ENCODE measurements at regions not wholly inside any gene's neighbourhood (a gene's known extent, or its start where the extent isn't known, plus 50 kb on each side); places are given as distances from the start of the nearest gene placed in this dataset.

DNA sequence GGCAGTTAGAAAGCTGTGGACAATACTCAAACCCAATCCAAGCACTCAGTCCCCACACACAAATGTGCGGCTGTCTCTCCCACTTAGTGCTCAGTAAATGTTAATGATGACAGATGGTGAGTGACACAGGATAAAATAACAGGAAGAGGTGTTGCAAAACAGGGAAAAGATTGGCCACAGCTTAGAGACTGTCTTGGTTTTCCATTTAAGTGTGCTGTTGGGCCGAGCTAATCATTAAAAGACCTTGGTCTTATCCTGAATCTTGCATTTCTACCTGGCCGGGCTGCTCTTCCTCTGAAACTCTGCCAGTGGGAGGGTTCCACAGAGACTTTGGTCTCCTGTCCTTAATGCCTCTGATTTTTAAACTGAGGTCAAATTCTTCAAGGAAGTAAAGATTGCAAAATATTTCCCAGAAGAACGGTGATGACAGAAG is 113.1 kb upstream of the RNF32 start:
- Histone ChIP-seq H3K27ac (ENCODE audit: low read length) (no peak overlapping the region), H3K79me2 (replicated peaks; ENCODE audit: insufficient read depth, low read length) (no peaks in the 10 kb centered on the region), H3K9me2 (ENCODE audit: insufficient read depth, low read length) (no peaks in the 10 kb centered on the region), H3K27me3 (ENCODE audit: insufficient read depth, low read depth, low read length) (no peaks in the 10 kb centered on the region), H3K4me3 (ENCODE audit: low read length) (no peak overlapping the region), H3K4me2 (ENCODE audit: low read length) (no peak overlapping the region), H3K9me3 (ENCODE audit: low read length) (no peaks in the 10 kb centered on the region), H3K36me3 (ENCODE audit: insufficient read depth, low read length) (no peaks in the 10 kb centered on the region), H3K9ac (ENCODE audit: low read length) (no peak overlapping the region), H4K20me1 (ENCODE audit: insufficient read depth) (no peaks in the 10 kb centered on the region), H3F3A (ENCODE audit: insufficient read depth, low read length, poor library complexity, severe bottlenecking) (no peaks in the 10 kb centered on the region), H2AFZ (ENCODE audit: low read depth, low read length) (no peak overlapping the region)
- TF ChIP-seq EP300 (conservative IDR thresholded peaks at IDR 0.05; ENCODE audit: poor library complexity, severe bottlenecking) (no peak), CTCF (IDR thresholded peaks at IDR 0.05; ENCODE audit: poor library complexity, severe bottlenecking) (no peak), MXI1 (conservative IDR thresholded peaks at IDR 0.05; ENCODE audit: poor library complexity, severe bottlenecking) (no peak), SMC3 (conservative IDR thresholded peaks at IDR 0.05; ENCODE audit: poor library complexity) (no peak), EZH2 (IDR thresholded peaks at IDR 0.05; ENCODE audit: borderline replicate concordance, insufficient read depth, low read length, poor library complexity, severe bottlenecking) (no peak)
- TF ChIP-seq, protein P1, sequence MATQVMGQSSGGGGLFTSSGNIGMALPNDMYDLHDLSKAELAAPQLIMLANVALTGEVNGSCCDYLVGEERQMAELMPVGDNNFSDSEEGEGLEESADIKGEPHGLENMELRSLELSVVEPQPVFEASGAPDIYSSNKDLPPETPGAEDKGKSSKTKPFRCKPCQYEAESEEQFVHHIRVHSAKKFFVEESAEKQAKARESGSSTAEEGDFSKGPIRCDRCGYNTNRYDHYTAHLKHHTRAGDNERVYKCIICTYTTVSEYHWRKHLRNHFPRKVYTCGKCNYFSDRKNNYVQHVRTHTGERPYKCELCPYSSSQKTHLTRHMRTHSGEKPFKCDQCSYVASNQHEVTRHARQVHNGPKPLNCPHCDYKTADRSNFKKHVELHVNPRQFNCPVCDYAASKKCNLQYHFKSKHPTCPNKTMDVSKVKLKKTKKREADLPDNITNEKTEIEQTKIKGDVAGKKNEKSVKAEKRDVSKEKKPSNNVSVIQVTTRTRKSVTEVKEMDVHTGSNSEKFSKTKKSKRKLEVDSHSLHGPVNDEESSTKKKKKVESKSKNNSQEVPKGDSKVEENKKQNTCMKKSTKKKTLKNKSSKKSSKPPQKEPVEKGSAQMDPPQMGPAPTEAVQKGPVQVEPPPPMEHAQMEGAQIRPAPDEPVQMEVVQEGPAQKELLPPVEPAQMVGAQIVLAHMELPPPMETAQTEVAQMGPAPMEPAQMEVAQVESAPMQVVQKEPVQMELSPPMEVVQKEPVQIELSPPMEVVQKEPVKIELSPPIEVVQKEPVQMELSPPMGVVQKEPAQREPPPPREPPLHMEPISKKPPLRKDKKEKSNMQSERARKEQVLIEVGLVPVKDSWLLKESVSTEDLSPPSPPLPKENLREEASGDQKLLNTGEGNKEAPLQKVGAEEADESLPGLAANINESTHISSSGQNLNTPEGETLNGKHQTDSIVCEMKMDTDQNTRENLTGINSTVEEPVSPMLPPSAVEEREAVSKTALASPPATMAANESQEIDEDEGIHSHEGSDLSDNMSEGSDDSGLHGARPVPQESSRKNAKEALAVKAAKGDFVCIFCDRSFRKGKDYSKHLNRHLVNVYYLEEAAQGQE (IDR thresholded peaks at IDR 0.05; ENCODE audit: borderline replicate concordance), result no peak

- Histone ChIP-seq H3K9ac (ENCODE audit: low read length) (no peak overlapping the region), H3K79me2 (replicated peaks; ENCODE audit: insufficient read depth, low read length) (no peaks in the 10 kb centered on the region), H3K4me2 (ENCODE audit: low read length) (no peak overlapping the region), H3K4me3 (ENCODE audit: low read length) (no peak overlapping the region), H3F3A (ENCODE audit: insufficient read depth, low read length, poor library complexity, severe bottlenecking) (no peaks in the 10 kb centered on the region), H3K36me3 (ENCODE audit: insufficient read depth, low read length) (no peaks in the 10 kb centered on the region), H3K27ac (ENCODE audit: low read length) (no peak overlapping the region), H3K9me2 (ENCODE audit: insufficient read depth, low read length) (no peaks in the 10 kb centered on the region), H3K9me3 (ENCODE audit: low read length) (no peaks in the 10 kb centered on the region), H3K27me3 (ENCODE audit: insufficient read depth, low read depth, low read length) (no peaks in the 10 kb centered on the region), H4K20me1 (ENCODE audit: insufficient read depth) (no peaks in the 10 kb centered on the region), H2AFZ (ENCODE audit: low read depth, low read length) (no peak overlapping the region)
- TF ChIP-seq MXI1 (conservative IDR thresholded peaks at IDR 0.05; ENCODE audit: poor library complexity, severe bottlenecking) (no peak), SMC3 (conservative IDR thresholded peaks at IDR 0.05; ENCODE audit: poor library complexity) (no peak), RAD21 (conservative IDR thresholded peaks at IDR 0.05) (no peak), TAF1 (IDR thresholded peaks at IDR 0.05; ENCODE audit: low read depth) (no peak)
- TF ChIP-seq, protein P1 (IDR thresholded peaks at IDR 0.05; ENCODE audit: borderline replicate concordance), result no peak
Measured at GRCh38 chr7:156524818-156525597, 115.6 kb upstream of the RNF32 start.

Measured in neural cell (in vitro differentiated cells).